ENCODE measurements at regions not wholly inside any gene's neighbourhood (a gene's known extent, or its start where the extent isn't known, plus 50 kb on each side); places are given as distances from the start of the nearest gene placed in this dataset.

- TF ChIP-seq EZH2phosphoT487 (IDR thresholded peaks at IDR 0.05; ENCODE audit: borderline replicate concordance) (no peak), CTCF (conservative IDR thresholded peaks at IDR 0.05; ENCODE audit: low read length) (no peak)
Measured at GRCh38 chr9:82789155-82789824, 273.7 kb downstream of the RASEF start.

Data from Loucy (cell line).